Dendritic cell treated with granulocyte-macrophage colony-stimulating factor and Interleukin-4, amounts not matched to agents 40 ng/mL and 50 ng/mL, for 4 days (primary cell): ENCODE measurements at regions not wholly inside any gene's neighbourhood (a gene's known extent, or its start where the extent isn't known, plus 50 kb on each side); places are given as distances from the start of the nearest gene placed in this dataset.

Experiments used
- H3K27ac Mint-ChIP-seq: one replicate; pipeline ENCODE4 v1.8.0; 2022; ENCODE audit warnings: mild to moderate bottlenecking, mixed read lengths
- H3K27me3 Mint-ChIP-seq: one replicate; pipeline ENCODE4 v1.8.0; 2022; ENCODE audit warnings: mild to moderate bottlenecking, mixed read lengths
- H3K36me3 Mint-ChIP-seq: one replicate; pipeline ENCODE4 v1.8.0; 2022; ENCODE audit warnings: low read depth, mixed read lengths
- H3K4me1 Mint-ChIP-seq: one replicate; pipeline ENCODE4 v1.8.0; 2022; ENCODE audit warnings: low read depth, mixed read lengths
- H3K4me3 Mint-ChIP-seq: one replicate; pipeline ENCODE4 v1.8.0; 2022; ENCODE audit warnings: mild to moderate bottlenecking, moderate library complexity, mixed read lengths
- H3K9me3 Mint-ChIP-seq: one replicate; pipeline ENCODE4 v1.8.0; 2022; ENCODE audit warnings: mixed read lengths
- intact Hi-C: fragments of 100-400 bp; cut with micrococcal nuclease; formaldehyde crosslinking; loops from one replicate; pipeline ENCODE4 v1.15.0; 2022

GRCh38 chr6:92541448-92542060 lies 877.8 kb downstream of the EPHA7 start:
- Mint-ChIP-seq H3K4me1 (no peaks in the 10 kb centered on the region), H3K4me3 (no peak overlapping the region), H3K9me3 (no peaks in the 10 kb centered on the region), H3K27ac (no peak overlapping the region), H3K36me3 (no peaks in the 10 kb centered on the region), H3K27me3 (no peaks in the 10 kb centered on the region)
- intact Hi-C loops = no loop called here

- intact Hi-C loops = no loop called here
- no peaks in the 10 kb centered on the region for H3K4me1 Mint-ChIP-seq
- H3K27me3 Mint-ChIP-seq = no peaks in the 10 kb centered on the region
- H3K27ac Mint-ChIP-seq = no peak overlapping the region
- H3K4me3 Mint-ChIP-seq = no peak overlapping the region
- H3K36me3 Mint-ChIP-seq = no peaks in the 10 kb centered on the region
- H3K9me3 Mint-ChIP-seq = no peaks in the 10 kb centered on the region
Observed at GRCh38 chr6:92538926-92539325, 880.4 kb downstream of the EPHA7 start.

- intact Hi-C loops = no loop called here
- no peaks in the 10 kb centered on the region for H3K9me3 Mint-ChIP-seq
- no peaks in the 10 kb centered on the region for H3K27me3 Mint-ChIP-seq
- no peak overlapping the region for H3K4me3 Mint-ChIP-seq
- H3K27ac Mint-ChIP-seq = no peak overlapping the region
- H3K36me3 Mint-ChIP-seq = no peaks in the 10 kb centered on the region
- H3K4me1 Mint-ChIP-seq = no peaks in the 10 kb centered on the region
Observed at GRCh38 chr6:92538275-92538674, 881.1 kb downstream of the EPHA7 start.

- H3K9me3 Mint-ChIP-seq = no peaks in the 10 kb centered on the region
Observed at GRCh38 chr6:92534109-92534508, 885.2 kb downstream of the EPHA7 start.

GRCh38 chr6:92522589-92522988 lies 896.8 kb downstream of the EPHA7 start:
- Mint-ChIP-seq H3K9me3 (peaks cover 25% of the 10 kb centered on the region), H3K27ac (no peak overlapping the region)
- intact Hi-C loops = no loop called here

More at GRCh38 chr6:92534109-92534508, 885.2 kb downstream of the EPHA7 start:
- no peaks in the 10 kb centered on the region for H3K4me1 Mint-ChIP-seq
- intact Hi-C loops = no loop called here
- H3K27me3 Mint-ChIP-seq = no peaks in the 10 kb centered on the region
- no peak overlapping the region for H3K27ac Mint-ChIP-seq
- H3K4me3 Mint-ChIP-seq = no peak overlapping the region
- no peaks in the 10 kb centered on the region for H3K36me3 Mint-ChIP-seq

GRCh38 chr6:92521553-92521952 lies 897.8 kb downstream of the EPHA7 start:
- Mint-ChIP-seq H3K9me3 (peaks cover 16% of the 10 kb centered on the region), H3K27me3 (no peaks in the 10 kb centered on the region), H3K4me1 (no peaks in the 10 kb centered on the region), H3K27ac (no peak overlapping the region), H3K36me3 (no peaks in the 10 kb centered on the region), H3K4me3 (no peak overlapping the region)
- intact Hi-C loops = no loop called here

More at GRCh38 chr6:92522589-92522988, 896.8 kb downstream of the EPHA7 start:
- no peaks in the 10 kb centered on the region for H3K36me3 Mint-ChIP-seq
- H3K4me3 Mint-ChIP-seq = no peak overlapping the region
- no peaks in the 10 kb centered on the region for H3K27me3 Mint-ChIP-seq
- H3K4me1 Mint-ChIP-seq = no peaks in the 10 kb centered on the region

- intact Hi-C loops = no loop called here
- peaks cover 51% of the 10 kb centered on the region for H3K9me3 Mint-ChIP-seq
- H3K4me3 Mint-ChIP-seq = no peak overlapping the region
- no peaks in the 10 kb centered on the region for H3K36me3 Mint-ChIP-seq
- no peaks in the 10 kb centered on the region for H3K4me1 Mint-ChIP-seq
- no peak overlapping the region for H3K27ac Mint-ChIP-seq
- no peaks in the 10 kb centered on the region for H3K27me3 Mint-ChIP-seq
Observed at GRCh38 chr6:92510137-92510536, 909.2 kb downstream of the EPHA7 start.

- Mint-ChIP-seq H3K36me3 (no peaks in the 10 kb centered on the region), H3K27me3 (no peaks in the 10 kb centered on the region), H3K27ac (no peak overlapping the region), H3K4me1 (no peaks in the 10 kb centered on the region), H3K9me3 (peaks cover 43% of the 10 kb centered on the region), H3K4me3 (no peak overlapping the region)
- intact Hi-C loops = no loop called here
Observed at GRCh38 chr6:92507552-92507951, 911.8 kb downstream of the EPHA7 start.

- intact Hi-C loops = no loop called here
- Mint-ChIP-seq H3K9me3 (peaks cover 13% of the 10 kb centered on the region), H3K4me1 (no peaks in the 10 kb centered on the region), H3K27me3 (no peaks in the 10 kb centered on the region), H3K27ac (no peak overlapping the region), H3K4me3 (no peak overlapping the region), H3K36me3 (no peaks in the 10 kb centered on the region)
Observed at GRCh38 chr6:92504509-92504908, 914.9 kb downstream of the EPHA7 start.

GRCh38 chr6:92497281-92497680 lies 922.1 kb downstream of the EPHA7 start:
- no peaks in the 10 kb centered on the region for H3K4me1 Mint-ChIP-seq
- H3K27me3 Mint-ChIP-seq = no peaks in the 10 kb centered on the region
- intact Hi-C loops = no loop called here

GRCh38 chr6:92496527-92496926 lies 922.8 kb downstream of the EPHA7 start:
- intact Hi-C loops = no loop called here
- Mint-ChIP-seq H3K27me3 (no peaks in the 10 kb centered on the region), H3K36me3 (no peaks in the 10 kb centered on the region), H3K4me3 (no peak overlapping the region), H3K9me3 (no peaks in the 10 kb centered on the region), H3K27ac (no peak overlapping the region), H3K4me1 (no peaks in the 10 kb centered on the region)

More at GRCh38 chr6:92497281-92497680, 922.1 kb downstream of the EPHA7 start:
- no peak overlapping the region for H3K4me3 Mint-ChIP-seq
- no peak overlapping the region for H3K27ac Mint-ChIP-seq
- no peaks in the 10 kb centered on the region for H3K36me3 Mint-ChIP-seq
- no peaks in the 10 kb centered on the region for H3K9me3 Mint-ChIP-seq

GRCh38 chr6:92495242-92495641 lies 924.1 kb downstream of the EPHA7 start:
- Mint-ChIP-seq H3K27ac (no peak overlapping the region), H3K36me3 (no peaks in the 10 kb centered on the region), H3K27me3 (no peaks in the 10 kb centered on the region), H3K4me1 (no peaks in the 10 kb centered on the region), H3K4me3 (no peak overlapping the region), H3K9me3 (no peaks in the 10 kb centered on the region)
- intact Hi-C loops = no loop called here

GRCh38 chr6:92485487-92485886 lies 933.9 kb downstream of the EPHA7 start:
- Mint-ChIP-seq H3K4me1 (no peaks in the 10 kb centered on the region), H3K27ac (no peak overlapping the region), H3K27me3 (no peaks in the 10 kb centered on the region), H3K36me3 (no peaks in the 10 kb centered on the region), H3K9me3 (peaks cover 19% of the 10 kb centered on the region), H3K4me3 (no peak overlapping the region)
- intact Hi-C loops = no loop called here

- intact Hi-C loops = no loop called here
- H3K36me3 Mint-ChIP-seq = no peaks in the 10 kb centered on the region
- no peak overlapping the region for H3K27ac Mint-ChIP-seq
- no peaks in the 10 kb centered on the region for H3K9me3 Mint-ChIP-seq
- no peaks in the 10 kb centered on the region for H3K27me3 Mint-ChIP-seq
- H3K4me1 Mint-ChIP-seq = no peaks in the 10 kb centered on the region
- H3K4me3 Mint-ChIP-seq = no peak overlapping the region
Observed at GRCh38 chr6:92479831-92480230, 939.5 kb downstream of the EPHA7 start.

- H3K27me3 Mint-ChIP-seq = no peaks in the 10 kb centered on the region
- H3K27ac Mint-ChIP-seq = no peak overlapping the region
- no peaks in the 10 kb centered on the region for H3K36me3 Mint-ChIP-seq
- H3K4me3 Mint-ChIP-seq = no peak overlapping the region
- no peaks in the 10 kb centered on the region for H3K9me3 Mint-ChIP-seq
- intact Hi-C loops = no loop called here
- H3K4me1 Mint-ChIP-seq = no peaks in the 10 kb centered on the region
Observed at GRCh38 chr6:92473056-92473455, 946.3 kb downstream of the EPHA7 start.
